Dermis microvascular lymphatic vessel endothelial cell (primary cell): ENCODE measurements at regions not wholly inside any gene's neighbourhood (a gene's known extent, or its start where the extent isn't known, plus 50 kb on each side); places are given as distances from the start of the nearest gene placed in this dataset.

Experiments used
- DNase-seq, 2 donors: peaks; one replicate each; pipeline versions ENCODE4 v3.0.0 to v3.0.0-alpha.2; 2010; ENCODE audit warnings: low read depth in 2 of 2

DNA sequence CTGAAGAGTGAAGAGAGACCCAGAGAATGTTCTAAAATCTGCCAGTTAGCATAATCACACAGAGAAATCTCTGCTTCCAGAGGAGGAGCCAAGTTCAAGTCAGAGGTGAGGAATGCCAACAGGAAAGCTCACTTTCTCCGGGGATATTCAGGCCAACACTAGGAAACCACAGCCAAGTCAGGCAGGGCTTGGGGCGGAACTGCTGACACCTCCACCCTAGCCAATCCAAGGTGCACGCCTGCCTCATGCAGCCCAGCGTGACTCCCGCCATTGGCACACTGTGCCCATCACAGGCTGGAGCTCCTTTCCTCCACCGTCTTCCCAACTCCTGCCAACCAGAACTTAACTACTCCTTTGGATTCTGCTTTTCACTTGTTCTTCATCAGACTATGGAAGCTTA lies 374.3 kb upstream of the CCDC196 start:
- DNase-seq, result no peak

DNA sequence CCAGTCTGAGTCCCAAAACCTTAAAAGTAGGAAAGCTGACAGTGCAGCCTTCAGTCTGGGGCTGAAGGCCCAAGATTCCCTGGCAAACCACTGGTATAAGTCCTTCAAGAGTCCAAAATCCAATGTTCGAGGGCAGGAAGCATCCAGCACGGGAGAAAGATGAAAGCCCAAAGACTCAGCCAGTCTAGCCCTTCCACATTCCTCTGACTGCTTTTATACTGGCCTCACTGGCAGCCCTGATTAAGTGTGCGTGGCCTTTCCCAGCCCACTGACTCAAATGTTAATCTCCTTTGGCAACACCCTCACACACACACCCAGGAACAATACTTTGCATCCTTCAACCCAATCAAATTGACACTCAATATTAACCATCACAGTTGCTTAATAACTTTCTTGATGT lies 372.1 kb upstream of the CCDC196 start:
- DNase-seq, result no peak

DNA sequence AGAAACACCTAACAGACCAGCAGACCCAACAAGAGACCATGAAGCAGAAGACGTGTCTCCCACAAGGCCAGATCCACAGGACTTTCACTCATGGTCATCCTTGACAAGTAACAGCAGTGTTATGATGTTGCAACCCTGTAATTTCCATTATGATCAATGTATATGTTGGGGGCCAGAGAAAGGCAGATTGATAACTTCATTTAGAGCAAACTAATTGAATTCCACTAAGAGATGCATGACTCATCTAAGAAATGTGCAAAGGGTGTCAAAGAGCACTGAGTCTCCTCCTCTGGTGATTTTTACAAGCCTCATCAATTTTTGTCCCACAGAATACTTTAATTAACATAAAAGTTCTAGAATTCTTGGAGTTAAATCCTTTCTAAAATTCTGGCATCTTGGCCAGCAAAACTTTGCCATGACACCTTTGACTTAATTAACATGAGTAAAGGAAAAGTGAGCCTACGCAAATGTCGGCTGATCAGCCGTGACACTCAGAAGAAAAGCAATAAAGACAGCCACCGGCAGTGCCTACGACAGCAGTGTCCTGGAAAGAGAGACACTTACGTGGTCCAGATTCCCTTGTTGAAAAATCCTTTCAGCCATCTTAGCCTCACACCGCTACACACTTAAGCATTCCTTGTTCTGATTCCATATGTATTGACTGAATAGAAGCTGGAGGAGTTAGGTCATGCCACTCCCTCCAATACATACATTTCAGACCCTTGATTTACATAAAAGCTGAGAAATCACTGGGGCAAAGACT lies 370.2 kb upstream of the CCDC196 start:
- no peak for DNase-seq

DNA sequence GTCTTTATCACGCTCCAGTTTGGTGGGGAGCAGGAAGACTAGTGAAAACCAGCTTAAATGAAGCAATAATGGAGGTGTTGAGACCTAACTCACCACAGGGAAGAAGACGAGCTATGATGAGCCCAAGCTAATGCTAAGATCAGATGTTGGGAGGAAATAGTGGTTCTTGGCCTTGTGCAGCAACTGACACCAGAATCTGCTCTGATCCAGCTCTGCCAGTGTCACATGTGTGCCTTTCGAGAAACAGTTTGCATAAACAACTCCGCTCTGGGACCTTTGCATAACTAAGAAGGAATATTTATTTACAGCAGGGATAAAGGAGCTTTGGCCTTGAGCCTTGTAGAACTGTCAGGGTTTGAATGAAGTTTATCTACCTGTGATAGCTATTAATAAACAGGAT lies 369.4 kb upstream of the CCDC196 start:
- DNase-seq, result no peak

DNA sequence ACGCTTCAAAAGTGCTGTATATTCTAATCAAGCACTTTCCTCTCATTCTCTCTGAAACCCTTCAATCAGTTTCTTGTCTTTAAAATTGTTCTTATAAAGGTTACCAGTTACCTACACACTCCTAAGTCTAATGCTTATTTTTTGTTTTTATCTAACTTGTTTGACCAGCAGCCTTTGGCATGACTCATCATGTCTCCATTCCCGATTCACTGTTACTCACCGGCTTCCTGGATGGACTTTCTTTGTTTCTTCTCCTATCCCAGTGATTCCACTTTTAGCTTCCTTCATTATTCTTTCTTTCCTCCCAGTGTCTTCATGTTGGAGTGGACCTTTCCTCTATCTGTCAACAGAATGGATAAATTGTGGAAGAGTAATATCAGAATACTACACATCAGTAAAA lies 368.6 kb upstream of the CCDC196 start:
- peak in 1 of 2 donors; percentile 53 for DNase-seq

DNA sequence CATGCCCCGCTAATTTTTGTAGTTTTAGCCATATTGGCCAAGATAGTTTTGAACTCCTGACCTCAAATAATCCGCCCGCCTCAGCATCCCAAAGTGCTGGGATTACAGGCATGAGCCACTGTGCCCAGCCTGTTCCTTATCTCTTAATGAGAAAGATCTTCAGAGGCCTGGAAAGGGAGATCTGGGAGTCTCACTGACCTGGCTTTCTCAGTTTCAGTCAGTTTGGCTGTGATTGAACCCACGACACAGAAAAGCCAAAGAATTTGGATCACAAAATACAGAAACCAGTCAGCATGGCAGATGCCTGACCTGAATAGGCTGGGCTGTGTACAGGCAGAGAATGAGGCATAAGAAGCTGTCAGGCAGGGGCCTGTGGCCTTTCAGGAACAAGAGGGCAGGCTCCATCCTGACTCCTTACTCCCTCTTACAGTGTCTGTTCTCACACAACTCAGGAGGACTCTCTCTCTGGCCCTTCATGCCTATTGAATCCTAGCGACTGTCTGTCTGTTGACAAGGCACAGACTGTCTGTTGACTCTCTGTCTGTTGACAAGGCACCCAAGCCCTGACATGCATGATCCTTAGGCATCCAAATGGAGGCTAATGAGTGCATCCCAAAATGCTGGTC lies 366.5 kb upstream of the CCDC196 start:
- no peak for DNase-seq

DNA sequence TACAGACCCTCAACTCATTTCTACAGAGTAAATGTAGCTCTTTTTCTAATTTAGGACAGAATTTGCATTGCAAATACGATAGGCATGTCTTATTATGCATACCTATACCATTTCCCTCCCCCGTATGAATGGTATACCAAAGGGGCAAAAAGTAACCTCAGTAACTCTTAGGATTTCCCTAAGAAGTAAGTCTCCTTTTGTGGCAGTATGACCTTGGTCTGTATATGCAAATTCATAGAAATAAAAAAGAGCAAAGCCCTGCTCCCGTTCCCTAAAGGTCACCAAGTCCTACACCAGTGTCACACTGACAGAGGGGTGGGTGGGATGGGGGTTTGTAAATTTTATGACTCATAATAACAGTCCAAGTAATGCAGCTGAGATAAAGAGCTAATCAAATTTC lies 365.8 kb upstream of the CCDC196 start:
- DNase-seq, result no peak

DNA sequence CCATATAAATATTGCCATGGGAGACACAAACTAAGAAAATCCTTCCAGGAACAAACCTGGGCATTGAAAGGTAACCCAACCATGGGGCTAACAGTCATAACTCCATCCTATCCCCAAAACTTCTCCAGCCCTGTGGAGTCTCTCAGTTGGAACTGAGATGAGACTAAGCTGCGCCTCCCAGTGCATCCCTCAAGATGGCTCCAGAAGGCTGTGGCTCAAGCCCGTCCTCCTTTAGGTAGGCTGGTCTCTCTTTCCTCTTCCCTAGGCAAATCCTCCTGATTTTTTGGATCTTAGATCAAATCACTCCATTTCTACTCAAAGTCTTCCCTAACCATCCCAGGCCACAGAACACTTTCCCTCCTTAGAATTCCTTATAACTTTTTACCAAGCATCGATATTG lies 364.3 kb upstream of the CCDC196 start:
- no peak for DNase-seq

DNA sequence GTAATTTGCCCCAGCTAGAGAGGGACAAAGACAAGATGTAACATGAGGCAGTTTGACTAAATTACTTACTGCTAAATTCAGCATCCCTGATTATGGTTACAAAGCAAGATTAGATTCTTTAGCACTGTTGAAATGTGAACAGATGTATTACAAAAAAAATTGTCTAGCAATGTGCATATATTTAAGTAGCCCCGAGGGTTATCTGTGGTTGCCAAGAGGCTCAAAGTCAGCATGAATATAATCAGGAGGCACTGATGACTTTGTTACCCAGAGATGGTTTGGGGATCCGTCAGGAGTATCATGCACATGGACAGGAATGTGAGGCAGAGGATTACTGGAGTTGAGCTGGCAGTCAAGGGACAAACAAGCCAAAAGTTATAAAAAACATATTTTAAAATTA lies 356.9 kb upstream of the CCDC196 start:
- no peak for DNase-seq

DNA sequence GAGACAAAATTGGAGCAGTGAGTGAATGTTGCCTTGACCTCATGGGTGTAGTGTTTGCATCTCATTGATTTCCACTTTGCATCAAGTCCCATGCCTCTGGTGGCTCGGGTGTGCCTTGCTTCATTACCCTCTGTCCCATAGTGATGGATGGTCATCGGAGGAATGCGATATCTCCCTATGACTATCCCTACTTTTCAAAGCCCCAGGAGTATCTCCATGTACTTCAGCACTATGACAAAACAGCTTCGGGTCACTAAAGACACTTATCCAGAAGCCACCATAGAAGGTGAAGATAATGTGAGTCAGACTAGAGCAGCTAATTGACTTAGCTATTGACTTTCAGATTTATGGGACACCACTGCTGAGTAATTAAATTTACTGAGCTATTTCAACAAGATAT lies 355.1 kb upstream of the CCDC196 start:
- DNase-seq, result no peak

DNA sequence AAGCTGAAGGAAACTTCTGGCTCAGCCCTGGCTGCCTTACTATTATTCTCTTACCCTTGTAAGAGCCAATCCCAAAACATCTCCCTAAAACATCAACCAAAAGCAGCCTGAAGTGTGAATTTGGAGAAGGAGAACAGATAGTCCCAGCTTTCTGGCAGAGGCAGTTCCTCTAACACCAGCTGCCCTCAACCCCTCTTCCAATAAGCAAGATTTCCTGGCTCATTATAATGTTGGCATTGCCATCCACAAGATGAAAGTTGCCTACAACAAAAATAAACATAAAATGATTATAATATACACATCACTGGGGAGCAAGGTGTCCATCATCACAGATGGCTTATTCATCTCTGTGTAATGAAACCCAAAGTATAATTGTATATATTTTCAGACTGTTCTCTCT lies 352.5 kb upstream of the CCDC196 start:
- no peak for DNase-seq

DNA sequence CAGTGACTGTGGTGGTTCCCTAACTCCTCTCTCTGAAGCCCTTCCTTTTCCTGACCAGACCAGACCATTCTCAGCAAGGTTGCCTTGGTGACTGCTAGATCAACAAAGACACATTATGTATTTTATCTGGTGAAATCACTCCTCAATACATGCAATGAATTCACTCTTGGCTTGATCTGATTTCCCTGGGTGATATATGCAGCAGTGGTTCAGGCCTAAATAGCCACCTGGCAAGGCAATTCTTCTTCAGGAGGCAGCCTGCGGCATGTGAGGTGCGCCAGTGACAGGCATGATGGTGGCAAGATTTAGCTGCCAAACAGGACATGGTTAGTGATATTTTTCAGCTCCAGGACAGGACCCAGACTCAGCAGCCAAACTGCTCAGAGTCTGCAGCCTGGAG lies 350.3 kb upstream of the CCDC196 start:
- DNase-seq, result no peak

DNA sequence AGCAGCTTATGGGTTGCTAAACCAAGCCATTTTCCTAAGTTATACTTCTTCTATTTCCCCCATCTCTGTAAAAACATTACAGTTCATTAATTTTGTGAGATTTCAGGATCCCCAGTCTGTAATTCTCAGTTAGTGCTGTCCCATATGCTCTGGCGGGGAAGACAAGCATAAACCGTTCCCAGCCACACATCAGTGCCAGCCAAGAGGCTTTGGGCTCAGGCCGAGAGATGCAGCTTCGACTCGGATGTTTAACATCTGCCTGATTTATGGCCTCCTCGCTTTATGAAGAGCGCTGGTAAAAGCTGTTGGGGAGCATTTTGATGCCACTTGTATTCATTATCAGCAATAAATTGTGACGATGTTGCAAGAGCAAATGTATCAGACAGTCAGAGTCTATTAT lies 349.1 kb upstream of the CCDC196 start:
- no peak for DNase-seq

DNA sequence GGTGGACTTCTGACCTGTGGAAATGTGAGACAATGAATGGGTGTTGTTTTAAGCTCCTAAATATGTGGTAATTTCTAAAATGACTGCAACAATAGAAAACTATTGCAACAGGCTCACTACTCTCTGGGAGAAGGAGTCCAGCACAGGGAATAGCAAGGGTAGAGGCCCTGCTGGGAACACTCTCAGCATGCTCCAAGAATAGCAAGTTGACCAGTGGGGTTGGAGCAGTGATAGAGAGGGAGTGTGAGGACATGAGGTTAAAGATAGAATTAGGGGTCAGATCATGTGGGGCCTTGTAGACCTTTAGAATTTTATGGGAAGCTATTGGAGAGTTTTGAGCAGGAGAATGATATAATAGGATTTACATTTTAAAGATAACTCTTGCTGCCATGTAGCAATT lies 346.7 kb upstream of the CCDC196 start:
- DNase-seq, result no peak

DNA sequence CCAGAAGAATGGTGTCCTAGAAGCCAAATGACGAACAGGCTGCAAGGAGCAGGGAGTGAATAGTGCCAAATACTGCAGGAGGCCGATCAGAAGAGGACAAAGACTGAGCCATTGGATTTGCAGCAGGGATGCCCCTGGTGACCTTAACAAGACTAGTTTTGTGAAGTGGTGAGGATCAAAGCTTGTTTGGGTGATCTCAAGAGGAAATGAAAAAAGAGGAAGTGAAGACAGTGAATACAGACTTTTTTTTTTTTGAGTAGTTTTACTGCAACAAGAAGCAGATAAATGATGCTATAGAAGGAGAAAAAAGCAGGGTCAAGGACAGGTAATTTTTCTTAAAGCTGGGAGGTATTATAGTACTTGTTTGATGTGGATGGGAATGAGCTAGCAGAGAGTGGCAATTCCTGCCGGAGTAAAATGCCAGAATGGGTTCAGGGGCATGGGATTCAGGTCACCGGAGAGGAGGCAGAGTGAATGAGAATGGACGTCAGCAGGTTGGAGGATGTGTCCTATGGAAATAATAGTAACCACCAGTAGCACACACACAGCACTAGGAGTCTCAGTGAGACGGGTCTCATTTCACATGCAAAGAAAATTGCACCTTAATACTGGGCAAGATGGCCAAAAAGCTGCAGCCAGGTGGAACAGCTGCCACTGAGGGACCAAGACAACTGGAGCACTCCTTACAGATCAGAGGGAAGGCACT lies 345.8 kb upstream of the CCDC196 start:
- DNase-seq, result no peak

DNA sequence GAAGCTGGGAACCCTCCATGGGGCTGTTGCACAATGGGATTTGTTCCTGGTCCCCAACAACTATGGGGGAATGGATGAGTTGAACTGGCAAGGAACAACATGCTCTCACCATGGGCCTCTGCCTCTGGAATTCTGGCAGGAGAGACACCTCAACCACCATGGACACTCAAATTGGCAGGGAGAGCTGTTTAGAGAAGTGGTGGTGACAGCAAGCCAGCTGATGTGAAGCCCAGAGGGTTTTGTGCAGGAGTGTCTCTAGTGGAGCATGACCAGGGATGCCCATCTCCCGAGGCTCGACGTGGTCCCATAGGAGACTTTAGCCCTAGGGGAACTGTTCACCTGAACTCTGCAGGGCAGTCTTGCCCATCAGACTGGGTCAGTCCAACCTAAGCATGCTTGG lies 345.2 kb upstream of the CCDC196 start:
- DNase-seq, result no peak

DNA sequence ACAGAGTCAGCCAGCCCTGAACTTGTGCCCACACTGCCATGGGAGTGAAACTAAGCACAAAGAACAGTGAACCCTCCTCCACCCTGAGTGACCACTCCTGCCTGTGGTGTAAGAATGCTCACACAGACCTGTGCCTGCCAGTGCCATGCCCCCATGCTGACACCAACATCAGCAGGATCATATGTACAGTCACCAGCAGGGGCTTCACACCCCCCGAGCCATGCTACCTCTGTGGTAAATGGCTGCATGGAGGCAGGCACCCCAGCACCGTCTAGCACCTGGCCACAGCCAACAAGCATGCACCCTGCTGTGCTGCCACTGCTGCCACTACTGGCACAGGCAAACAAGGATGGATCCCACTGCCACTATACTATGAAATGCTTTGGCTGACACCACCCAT lies 344.4 kb upstream of the CCDC196 start:
- DNase-seq, result no peak

DNA sequence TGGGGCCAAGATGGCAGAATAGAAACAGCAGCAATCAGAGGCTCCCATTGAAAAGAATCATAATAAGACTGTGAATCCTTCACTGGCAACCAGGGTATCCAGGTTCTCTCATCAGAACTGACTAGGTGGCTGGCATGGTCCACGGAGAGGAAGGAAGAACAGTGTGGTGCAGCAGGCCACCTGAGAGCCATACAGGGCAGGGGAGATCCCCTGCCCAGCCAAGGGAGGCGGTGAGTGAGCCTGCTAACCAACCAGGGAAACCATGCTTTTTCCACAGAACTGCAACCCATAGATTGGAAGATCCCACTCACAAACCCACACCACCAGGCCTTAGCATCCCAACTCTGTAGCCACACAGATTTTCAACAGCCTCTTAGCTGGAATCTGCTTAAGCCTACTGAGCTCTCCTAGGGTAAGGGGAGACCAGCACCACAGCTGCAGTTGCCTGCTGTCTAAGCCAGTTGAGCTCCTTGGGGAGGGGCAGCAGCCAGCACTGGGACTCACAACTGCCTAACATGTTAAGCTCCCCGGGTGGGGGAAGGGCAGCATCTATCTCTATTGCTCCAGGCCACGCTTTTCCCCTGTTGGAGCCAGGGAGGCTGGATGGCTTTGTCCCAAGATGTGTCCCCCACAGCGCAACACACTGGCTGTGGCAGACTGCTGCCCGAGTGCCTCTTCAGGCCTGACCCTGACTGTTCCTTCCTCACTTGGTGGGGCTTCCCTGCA lies 342.6 kb upstream of the CCDC196 start:
- no peak for DNase-seq

DNA sequence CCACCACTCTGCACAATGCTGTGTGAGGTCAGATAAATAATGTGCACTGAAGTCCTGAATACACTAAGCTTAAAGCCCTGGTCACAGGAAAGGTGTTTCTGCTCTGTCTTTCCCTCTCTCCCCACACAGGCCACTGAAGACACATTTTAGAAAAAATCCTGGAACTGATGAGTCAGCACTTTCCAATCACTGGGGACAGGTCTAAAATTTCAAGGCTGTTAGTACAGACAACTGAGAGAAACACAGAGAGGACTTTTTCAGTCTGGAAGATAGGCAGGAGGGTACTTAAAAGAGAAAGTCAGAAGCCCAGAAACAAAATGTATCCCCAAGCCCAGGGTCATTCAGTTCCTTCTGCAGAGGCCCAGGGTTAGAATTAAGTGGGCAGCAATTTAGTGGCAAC lies 333.9 kb upstream of the CCDC196 start:
- DNase-seq, result no peak

DNA sequence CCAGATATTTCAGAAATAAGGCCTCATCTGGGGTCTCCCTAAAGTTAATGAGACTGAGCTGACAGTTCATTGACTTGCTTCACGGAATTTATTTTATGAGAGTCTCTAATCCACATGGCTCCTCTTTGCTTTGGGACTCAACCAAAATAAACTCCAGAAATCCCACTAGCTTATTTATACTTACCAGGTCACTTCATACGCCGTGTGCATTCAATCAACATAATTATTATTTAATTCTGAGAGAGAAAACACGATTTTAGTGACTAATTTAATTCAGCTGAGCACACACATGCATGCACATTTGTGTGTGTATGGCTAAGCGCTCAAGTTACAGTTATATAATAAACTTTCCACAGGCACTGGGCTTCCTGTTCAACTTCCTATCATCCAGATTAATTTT lies 333.4 kb upstream of the CCDC196 start:
- no peak for DNase-seq

DNA sequence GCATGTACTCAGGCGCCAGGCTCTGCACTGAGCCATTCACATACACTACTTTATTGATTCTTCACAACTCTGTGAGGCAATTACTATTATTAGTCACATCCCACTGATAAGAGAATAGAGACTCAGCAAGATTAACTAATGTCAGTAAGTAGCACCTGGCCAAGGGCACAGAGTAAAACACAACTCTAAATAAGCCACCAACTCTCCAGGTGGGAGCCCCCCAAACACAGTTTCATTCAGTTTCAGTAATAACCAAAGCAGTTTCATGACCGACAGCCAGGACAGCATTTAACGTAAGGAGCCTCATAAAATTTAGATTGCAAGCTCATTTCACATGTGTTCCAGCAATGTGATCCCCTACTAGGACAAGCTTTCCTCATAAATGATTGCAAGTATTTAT lies 323.1 kb upstream of the CCDC196 start:
- no peak for DNase-seq

DNA sequence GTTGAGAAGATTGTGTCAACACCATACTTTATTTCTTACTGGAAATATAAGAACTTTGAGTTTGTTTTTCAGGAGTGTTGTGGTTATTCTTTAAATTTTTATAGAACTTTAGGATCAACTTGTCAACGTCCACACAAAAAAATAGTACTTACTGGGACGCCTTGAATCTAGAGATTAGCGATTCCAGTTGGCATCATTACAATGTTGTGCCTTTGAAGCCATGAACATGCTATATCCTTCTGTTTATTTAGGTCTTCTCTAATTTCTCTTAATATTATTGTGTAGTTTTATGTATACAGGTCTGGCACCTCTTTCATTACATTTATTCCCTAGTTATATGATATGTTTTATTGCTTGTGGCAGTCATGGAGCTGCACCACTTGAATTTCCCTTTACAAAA lies 320.8 kb upstream of the CCDC196 start:
- no peak for DNase-seq
